ENCODE measurements at regions not wholly inside any gene's neighbourhood (a gene's known extent, or its start where the extent isn't known, plus 50 kb on each side); places are given as distances from the start of the nearest gene placed in this dataset.

DNA sequence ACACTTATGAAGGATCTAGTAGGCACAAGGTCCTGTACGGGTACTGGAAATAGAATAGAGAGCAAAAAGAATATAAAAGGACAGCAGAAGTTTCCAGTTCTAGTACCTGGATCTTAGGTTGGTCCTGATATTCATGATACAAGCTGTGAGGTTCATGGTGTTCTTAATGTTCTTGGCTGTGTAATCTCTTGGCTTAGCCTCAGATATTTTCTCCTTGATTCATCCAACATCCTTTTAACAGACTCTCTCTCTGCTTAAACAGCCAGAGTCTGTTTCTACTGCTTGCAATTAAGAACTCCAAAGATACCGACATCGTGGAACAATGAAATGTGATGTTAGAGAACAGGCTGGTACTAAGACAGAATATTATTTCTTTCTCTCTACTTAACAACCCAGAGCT, 49.9 kb downstream of the CNTN3 start:
- H2AFZ ChIP-seq (ENCODE audit: low read length), result no peak overlapping the region
- peaks cover 4% of the 10 kb centered on the region for H3K9me3 ChIP-seq (ENCODE audit: low read depth, low read length)
- H3K27me3 ChIP-seq (ENCODE audit: insufficient read depth, low read length), result no peaks in the 10 kb centered on the region
- no peak for DNase-seq (ENCODE audit: insufficient read length, low spot score, missing footprints)
- TF ChIP-seq, protein P1, sequence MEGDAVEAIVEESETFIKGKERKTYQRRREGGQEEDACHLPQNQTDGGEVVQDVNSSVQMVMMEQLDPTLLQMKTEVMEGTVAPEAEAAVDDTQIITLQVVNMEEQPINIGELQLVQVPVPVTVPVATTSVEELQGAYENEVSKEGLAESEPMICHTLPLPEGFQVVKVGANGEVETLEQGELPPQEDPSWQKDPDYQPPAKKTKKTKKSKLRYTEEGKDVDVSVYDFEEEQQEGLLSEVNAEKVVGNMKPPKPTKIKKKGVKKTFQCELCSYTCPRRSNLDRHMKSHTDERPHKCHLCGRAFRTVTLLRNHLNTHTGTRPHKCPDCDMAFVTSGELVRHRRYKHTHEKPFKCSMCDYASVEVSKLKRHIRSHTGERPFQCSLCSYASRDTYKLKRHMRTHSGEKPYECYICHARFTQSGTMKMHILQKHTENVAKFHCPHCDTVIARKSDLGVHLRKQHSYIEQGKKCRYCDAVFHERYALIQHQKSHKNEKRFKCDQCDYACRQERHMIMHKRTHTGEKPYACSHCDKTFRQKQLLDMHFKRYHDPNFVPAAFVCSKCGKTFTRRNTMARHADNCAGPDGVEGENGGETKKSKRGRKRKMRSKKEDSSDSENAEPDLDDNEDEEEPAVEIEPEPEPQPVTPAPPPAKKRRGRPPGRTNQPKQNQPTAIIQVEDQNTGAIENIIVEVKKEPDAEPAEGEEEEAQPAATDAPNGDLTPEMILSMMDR (IDR thresholded peaks at IDR 0.05; ENCODE audit: extremely low read depth, low read depth, low read length), result no peak
- no peaks in the 10 kb centered on the region for H4K20me1 ChIP-seq (ENCODE audit: insufficient read depth, low read length)
- H3K4me3 ChIP-seq (ENCODE audit: insufficient read depth, low read length), result no peak overlapping the region
- H3K79me2 ChIP-seq (ENCODE audit: insufficient read depth, low read length), result no peaks in the 10 kb centered on the region
- no peaks in the 10 kb centered on the region for H3K36me3 ChIP-seq (ENCODE audit: insufficient read depth, low read length)
- no peaks in the 10 kb centered on the region for H3K4me1 ChIP-seq (ENCODE audit: insufficient read depth, low read length)
- no peak overlapping the region for H3K4me2 ChIP-seq (ENCODE audit: insufficient read depth, low read length)
- H3K27ac ChIP-seq (ENCODE audit: low read depth, low read length), result no peak overlapping the region

DNA sequence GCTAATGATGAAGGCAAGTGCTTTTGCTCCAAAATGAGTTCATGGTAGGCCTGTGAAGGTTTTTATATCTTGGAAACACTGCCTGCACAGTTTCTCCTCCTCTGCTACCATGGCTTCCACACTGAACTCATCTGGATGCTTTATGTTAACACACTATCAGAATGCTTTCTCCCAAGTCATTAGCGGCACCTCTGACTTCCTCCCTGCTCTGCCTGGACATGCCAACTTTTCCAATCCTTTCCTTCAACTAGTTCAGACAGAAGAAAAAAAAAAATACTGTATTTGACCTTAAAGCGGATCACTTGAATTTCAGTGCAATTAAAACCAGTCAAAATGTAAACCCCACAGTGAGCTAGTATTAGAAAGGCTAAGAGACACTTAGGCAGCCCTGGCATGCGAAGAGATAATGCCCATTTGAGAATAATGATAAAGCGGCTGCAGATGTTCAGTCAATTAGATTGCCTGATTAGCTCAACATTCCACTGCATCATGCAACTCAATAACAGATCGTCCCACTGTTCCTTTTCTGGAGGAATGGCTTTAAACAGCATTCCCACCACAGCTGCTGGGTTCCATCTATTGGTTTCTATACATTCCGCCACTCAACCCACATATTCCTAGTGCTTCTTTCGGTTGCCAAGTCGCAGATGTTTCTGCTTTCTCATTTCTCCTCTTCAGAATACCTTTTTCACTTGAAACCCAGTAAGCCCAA, 51.7 kb downstream of the CNTN3 start:
- TF ChIP-seq, protein P1 (IDR thresholded peaks at IDR 0.05; ENCODE audit: extremely low read depth, low read depth, low read length), result no peak
- Histone ChIP-seq H4K20me1 (ENCODE audit: insufficient read depth, low read length) (no peaks in the 10 kb centered on the region), H3K27ac (ENCODE audit: low read depth, low read length) (no peak overlapping the region), H2AFZ (ENCODE audit: low read length) (no peak overlapping the region), H3K79me2 (ENCODE audit: insufficient read depth, low read length) (no peaks in the 10 kb centered on the region), H3K9me3 (ENCODE audit: low read depth, low read length) (peaks cover 4% of the 10 kb centered on the region), H3K27me3 (ENCODE audit: insufficient read depth, low read length) (no peaks in the 10 kb centered on the region), H3K36me3 (ENCODE audit: insufficient read depth, low read length) (no peaks in the 10 kb centered on the region), H3K4me2 (ENCODE audit: insufficient read depth, low read length) (no peak overlapping the region), H3K4me3 (ENCODE audit: insufficient read depth, low read length) (no peak overlapping the region), H3K4me1 (ENCODE audit: insufficient read depth, low read length) (no peaks in the 10 kb centered on the region)
- DNase-seq (ENCODE audit: insufficient read length, low spot score, missing footprints), result no peak

DNA sequence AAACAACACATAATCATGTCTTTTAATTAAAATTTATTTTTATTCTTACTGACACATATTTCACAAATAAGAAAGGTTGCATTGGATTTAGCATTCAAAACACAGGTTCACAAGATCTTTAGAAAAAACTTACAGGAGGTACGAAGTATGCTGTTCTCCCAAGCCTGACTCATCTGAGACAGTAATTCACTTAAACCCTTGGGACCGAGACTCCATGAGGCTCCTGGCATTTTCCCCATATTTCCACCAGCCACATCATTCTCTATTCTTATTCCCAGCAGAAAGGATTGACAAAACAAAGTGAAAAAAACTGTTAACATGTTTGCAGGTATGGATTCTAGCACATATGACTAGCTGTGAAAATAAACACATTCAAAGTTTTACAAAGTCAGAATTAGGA, 52.6 kb downstream of the CNTN3 start:
- no peaks in the 10 kb centered on the region for H3K4me1 ChIP-seq (ENCODE audit: insufficient read depth, low read length)
- no peak overlapping the region for H3K4me2 ChIP-seq (ENCODE audit: insufficient read depth, low read length)
- H3K36me3 ChIP-seq (ENCODE audit: insufficient read depth, low read length), result no peaks in the 10 kb centered on the region
- H3K27me3 ChIP-seq (ENCODE audit: insufficient read depth, low read length), result no peaks in the 10 kb centered on the region
- no peaks in the 10 kb centered on the region for H3K79me2 ChIP-seq (ENCODE audit: insufficient read depth, low read length)
- H2AFZ ChIP-seq (ENCODE audit: low read length), result no peak overlapping the region
- H3K4me3 ChIP-seq (ENCODE audit: insufficient read depth, low read length), result no peak overlapping the region
- no peak overlapping the region for H3K27ac ChIP-seq (ENCODE audit: low read depth, low read length)
- H4K20me1 ChIP-seq (ENCODE audit: insufficient read depth, low read length), result no peaks in the 10 kb centered on the region
- TF ChIP-seq, protein P1 (IDR thresholded peaks at IDR 0.05; ENCODE audit: extremely low read depth, low read depth, low read length), result no peak
- no peak for DNase-seq (ENCODE audit: insufficient read length, low spot score, missing footprints)
- H3K9me3 ChIP-seq (ENCODE audit: low read depth, low read length), result peaks cover 6% of the 10 kb centered on the region

DNA sequence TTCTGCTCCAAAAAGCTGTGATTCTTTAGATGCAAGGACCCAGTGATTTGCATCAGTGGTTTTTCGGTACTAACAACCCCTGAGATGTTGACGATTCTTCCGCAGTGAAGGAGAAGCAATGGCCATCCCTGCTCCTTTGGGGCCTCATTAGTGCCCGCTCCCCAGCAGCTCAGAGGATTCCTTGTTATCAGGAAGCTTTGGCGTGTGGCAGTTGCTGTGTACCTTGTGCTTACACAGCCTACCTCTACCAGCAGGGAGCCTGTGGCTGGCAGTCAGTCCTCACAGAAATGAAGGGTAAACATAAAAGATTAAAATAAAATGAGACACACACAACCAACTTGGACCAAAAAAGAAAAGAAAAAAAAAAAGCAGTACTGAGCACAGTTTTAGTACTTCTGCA, 55.2 kb downstream of the CNTN3 start:
- no peak overlapping the region for H3K4me2 ChIP-seq (ENCODE audit: insufficient read depth, low read length)
- no peaks in the 10 kb centered on the region for H3K36me3 ChIP-seq (ENCODE audit: insufficient read depth, low read length)
- TF ChIP-seq, protein P1 (IDR thresholded peaks at IDR 0.05; ENCODE audit: extremely low read depth, low read depth, low read length), result no peak
- no peak overlapping the region for H3K4me3 ChIP-seq (ENCODE audit: insufficient read depth, low read length)
- no peak for DNase-seq (ENCODE audit: insufficient read length, low spot score, missing footprints)
- no peak overlapping the region for H2AFZ ChIP-seq (ENCODE audit: low read length)
- no peaks in the 10 kb centered on the region for H4K20me1 ChIP-seq (ENCODE audit: insufficient read depth, low read length)
- H3K4me1 ChIP-seq (ENCODE audit: insufficient read depth, low read length), result no peaks in the 10 kb centered on the region
- H3K27ac ChIP-seq (ENCODE audit: low read depth, low read length), result no peak overlapping the region
- no peaks in the 10 kb centered on the region for H3K27me3 ChIP-seq (ENCODE audit: insufficient read depth, low read length)
- H3K9me3 ChIP-seq (ENCODE audit: low read depth, low read length), result peaks cover 6% of the 10 kb centered on the region
- no peaks in the 10 kb centered on the region for H3K79me2 ChIP-seq (ENCODE audit: insufficient read depth, low read length)

All from osteoblast (primary cell).